GM23338 (cell line): ENCODE measurements at regions not wholly inside any gene's neighbourhood (a gene's known extent, or its start where the extent isn't known, plus 50 kb on each side); places are given as distances from the start of the nearest gene placed in this dataset.

Source experiments
- ATAC-seq: fragments of 200-7000 bp; cut with Tn5 transposase; 3 replicates; pipeline ENCODE4 v1.9.1; 2020
- DNase-seq: peaks from one replicate; pipeline ENCODE4 v3.0.0-alpha.2; 2015; ENCODE audit warnings: low spot score
- H2AFZ ChIP-seq: fragments of 200-600 bp; sonication (generic); 2 replicates; pipeline ENCODE4 v1.8.0; 2016; ENCODE audit warnings: antibody characterized with exemption, mild to moderate bottlenecking, moderate library complexity
- H3F3A ChIP-seq: fragments of 200-600 bp; sonication (generic); replicated peaks from 2 replicates; pipeline ENCODE4 v1.8.0; 2017; ENCODE audit warnings: antibody characterized with exemption, mixed run types, low read depth
- H3K27ac ChIP-seq: fragments of 200-600 bp; sonication (generic); 2 replicates; pipeline ENCODE4 v1.6.1; 2016; ENCODE audit warnings: low read depth
- H3K27me3 ChIP-seq: fragments of 200-600 bp; sonication (generic); 2 replicates; pipeline ENCODE4 v1.8.0; 2016; ENCODE audit warnings: mild to moderate bottlenecking, mixed run types, moderate library complexity; ENCODE audit not compliant: insufficient read depth
- H3K36me3 ChIP-seq: fragments of 200-600 bp; sonication (generic); 2 replicates; pipeline ENCODE4 v1.8.0; 2016; ENCODE audit warnings: mild to moderate bottlenecking; ENCODE audit not compliant: insufficient read depth
- H3K4me1 ChIP-seq: fragments of 200-600 bp; sonication (generic); 2 replicates; pipeline ENCODE4 v1.8.0; 2016; ENCODE audit warnings: mild to moderate bottlenecking, moderate library complexity; ENCODE audit not compliant: insufficient read depth
- H3K4me2 ChIP-seq: fragments of 200-600 bp; sonication (generic); 2 replicates; pipeline ENCODE4 v1.7.1; 2017; ENCODE audit warnings: mixed run types
- H3K4me3 ChIP-seq: fragments of 200-600 bp; sonication (generic); 2 replicates; pipeline ENCODE4 v1.6.1; 2016; ENCODE audit warnings: mixed run types
- H3K79me2 ChIP-seq: fragments of 200-600 bp; sonication (generic); replicated peaks from 2 replicates; pipeline ENCODE4 v1.8.0; 2017; ENCODE audit warnings: mild to moderate bottlenecking; ENCODE audit not compliant: insufficient read depth
- H3K9me2 ChIP-seq: fragments of 200-600 bp; sonication (generic); 2 replicates; pipeline ENCODE4 v1.8.0; 2017; ENCODE audit not compliant: insufficient read depth
- H4K20me1 ChIP-seq: fragments of 200-600 bp; sonication (generic); replicated peaks from 2 replicates; pipeline ENCODE4 v1.8.0; 2017; ENCODE audit warnings: mild to moderate bottlenecking; ENCODE audit not compliant: insufficient read depth
- H3K27ac Mint-ChIP-seq: 2 replicates; pipeline ENCODE4 v1.8.0; 2020; ENCODE audit warnings: inconsistent platforms, mild to moderate bottlenecking, moderate library complexity, mixed read lengths
- H3K27me3 Mint-ChIP-seq: 3 replicates; pipeline ENCODE4 v1.8.0; 2022; ENCODE audit warnings: low read depth, mild to moderate bottlenecking, moderate library complexity, mixed read lengths, inconsistent platforms; ENCODE audit not compliant: insufficient read depth, poor library complexity
- H3K36me3 Mint-ChIP-seq: 3 replicates; pipeline ENCODE4 v1.8.0; 2021; ENCODE audit warnings: low read depth, mild to moderate bottlenecking, inconsistent platforms, moderate library complexity, mixed read lengths
- H3K4me1 Mint-ChIP-seq: 3 replicates; pipeline ENCODE4 v1.8.0; 2020; ENCODE audit warnings: mild to moderate bottlenecking, inconsistent platforms, mixed read lengths
- H3K4me3 Mint-ChIP-seq: 3 replicates; pipeline ENCODE4 v1.8.0; 2021; ENCODE audit warnings: moderate library complexity, mild to moderate bottlenecking, inconsistent platforms, mixed read lengths
- H3K9me3 Mint-ChIP-seq: 3 replicates; pipeline ENCODE4 v1.8.0; 2020; ENCODE audit warnings: moderate library complexity, mild to moderate bottlenecking, inconsistent platforms, mixed read lengths
- CREB1 ChIP-seq: fragments of 250-450 bp; sonication (Bioruptor Pico); IDR thresholded peaks from 2 replicates; pipeline ENCODE4 v1.5.0; 2020; ENCODE audit warnings: low read depth, mild to moderate bottlenecking, moderate library complexity
- JUNB ChIP-seq: IDR thresholded peaks from one replicate; pipeline ENCODE4 v1.6.1; 2016; ENCODE audit warnings: antibody characterized with exemption; ENCODE audit not compliant: unreplicated experiment
- NANOG ChIP-seq: IDR thresholded peaks from 2 replicates; pipeline ENCODE4 v1.6.1; 2016; ENCODE audit warnings: antibody characterized with exemption, borderline replicate concordance
- POLR2AphosphoS5 ChIP-seq: IDR thresholded peaks from 2 replicates; pipeline ENCODE4 v1.6.1; 2016; ENCODE audit warnings: antibody characterized with exemption, low read depth
- ZNF114 ChIP-seq: fragments of 250-450 bp; sonication (Bioruptor Pico); IDR thresholded peaks from 2 replicates; pipeline ENCODE4 v1.5.0; 2020; ENCODE audit warnings: mild to moderate bottlenecking, moderate library complexity
- TF ChIP-seq, protein P1 (sequence below): IDR thresholded peaks from 2 replicates; pipeline ENCODE4 v1.6.1; 2016; ENCODE audit warnings: antibody characterized with exemption
- TF ChIP-seq, protein P2 (sequence below): fragments of 250-450 bp; sonication (Bioruptor Pico); IDR thresholded peaks from 2 replicates; pipeline ENCODE4 v1.5.0; 2020; ENCODE audit warnings: mild to moderate bottlenecking, moderate library complexity
- TF ChIP-seq, protein P3 (sequence below), 2 experiments: fragments of 200-600 bp in 1 of 2; sonication (generic) in 1 of 2; conservative IDR thresholded peaks; 2 replicates each; pipeline versions ENCODE4 v1.5.1 to v1.6.1; 2016 to 2017; ENCODE audit warnings: antibody characterized with exemption in 2 of 2, low read depth in 2 of 2, mild to moderate bottlenecking in 2 of 2, moderate library complexity in 1 of 2
- TF ChIP-seq, protein P4 (sequence below): IDR thresholded peaks from one replicate; pipeline ENCODE4 v1.6.1; 2018; ENCODE audit warnings: antibody characterized with exemption; ENCODE audit not compliant: unreplicated experiment

DNA sequence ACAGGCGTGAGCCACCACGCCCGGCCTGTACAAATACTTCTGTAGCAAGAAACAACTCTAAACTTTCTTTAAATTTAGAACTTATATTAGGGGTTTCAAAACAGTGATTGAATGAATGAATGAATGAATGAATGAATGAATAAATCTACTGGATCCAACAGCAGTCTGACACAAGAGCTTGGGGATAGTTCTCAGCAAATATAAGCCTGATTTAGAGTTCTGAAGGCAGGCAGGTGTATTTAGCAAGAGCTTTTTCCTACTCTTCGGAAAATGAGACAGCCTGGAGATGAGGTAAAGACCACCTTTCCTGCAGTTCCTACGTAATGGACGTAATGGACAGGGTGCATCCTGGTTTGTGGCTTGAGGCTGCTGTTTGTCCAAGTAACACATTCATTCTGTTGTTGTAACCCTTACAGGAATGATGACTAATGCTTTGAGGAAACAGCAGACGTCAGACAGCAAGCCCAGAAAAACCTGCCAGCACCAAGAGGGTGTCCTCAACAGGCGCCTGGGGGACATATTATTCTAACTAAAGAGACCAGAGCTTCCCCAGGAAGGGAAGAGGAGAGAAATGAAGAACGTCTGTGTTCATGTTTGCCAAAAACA, 277.4 kb upstream of the SOX5 start:
- Histone ChIP-seq H3K27me3 (no peaks in the 10 kb centered on the region), H3K79me2 (no peaks in the 10 kb centered on the region), H3K4me3 (no peak overlapping the region), H3K4me2 (no peak overlapping the region), H3K9me2 (no peaks in the 10 kb centered on the region), H4K20me1 (no peaks in the 10 kb centered on the region), H3K36me3 (no peaks in the 10 kb centered on the region), H3F3A (no peaks in the 10 kb centered on the region), H3K4me1 (peaks cover 24% of the 10 kb centered on the region), H3K27ac (no peak overlapping the region), H2AFZ (no peak overlapping the region)
- Mint-ChIP-seq H3K4me3 (no peak overlapping the region), H3K27me3 (peaks cover 2% of the 10 kb centered on the region), H3K4me1 (peaks cover 45% of the 10 kb centered on the region), H3K27ac (no peak overlapping the region), H3K9me3 (no peaks in the 10 kb centered on the region), H3K36me3 (no peaks in the 10 kb centered on the region)
- TF ChIP-seq POLR2AphosphoS5 (no peak), JUNB (no peak)
- ATAC-seq (no peak), DNase-seq (no peak)

DNA sequence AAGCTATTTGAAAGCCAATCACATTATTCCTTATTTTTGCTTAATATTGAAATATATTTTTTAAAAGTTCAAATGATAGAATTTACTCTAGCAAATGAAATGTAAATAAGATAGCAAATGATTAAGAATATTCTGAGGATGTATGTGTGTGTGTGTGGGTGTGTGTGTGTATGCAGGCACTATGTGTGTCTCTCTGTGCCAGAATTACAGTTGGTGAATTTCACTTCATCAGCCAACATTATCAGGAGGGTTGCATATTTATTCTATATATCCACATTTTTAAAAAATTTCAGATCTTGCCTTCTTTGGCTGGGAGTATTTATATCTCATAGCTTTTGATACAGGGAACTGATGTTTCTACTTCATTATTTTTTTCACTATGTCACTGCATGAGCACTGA, 274.9 kb upstream of the SOX5 start:
- peaks cover 9% of the 10 kb centered on the region; the same call in 1 of the 2 replicates for H3K4me1 ChIP-seq
- no peak overlapping the region for H3K4me2 ChIP-seq
- Mint-ChIP-seq H3K9me3 (no peaks in the 10 kb centered on the region), H3K4me3 (no peak overlapping the region), H3K27me3 (peaks cover 2% of the 10 kb centered on the region), H3K4me1 (peaks cover 27% of the 10 kb centered on the region), H3K27ac (no peak overlapping the region), H3K36me3 (no peaks in the 10 kb centered on the region)
- no peak overlapping the region for H3K27ac ChIP-seq
- no peak overlapping the region for H2AFZ ChIP-seq
- H3F3A ChIP-seq = no peaks in the 10 kb centered on the region
- no peaks in the 10 kb centered on the region for H3K27me3 ChIP-seq
- no peaks in the 10 kb centered on the region for H4K20me1 ChIP-seq
- no peaks in the 10 kb centered on the region for H3K36me3 ChIP-seq
- no peak overlapping the region for H3K4me3 ChIP-seq
- H3K9me2 ChIP-seq = no peaks in the 10 kb centered on the region
- DNase-seq (no peak), ATAC-seq (no peak)
- H3K79me2 ChIP-seq = no peaks in the 10 kb centered on the region
- TF ChIP-seq POLR2AphosphoS5 = no peak
- TF ChIP-seq NANOG = no peak
- TF ChIP-seq, protein P1, sequence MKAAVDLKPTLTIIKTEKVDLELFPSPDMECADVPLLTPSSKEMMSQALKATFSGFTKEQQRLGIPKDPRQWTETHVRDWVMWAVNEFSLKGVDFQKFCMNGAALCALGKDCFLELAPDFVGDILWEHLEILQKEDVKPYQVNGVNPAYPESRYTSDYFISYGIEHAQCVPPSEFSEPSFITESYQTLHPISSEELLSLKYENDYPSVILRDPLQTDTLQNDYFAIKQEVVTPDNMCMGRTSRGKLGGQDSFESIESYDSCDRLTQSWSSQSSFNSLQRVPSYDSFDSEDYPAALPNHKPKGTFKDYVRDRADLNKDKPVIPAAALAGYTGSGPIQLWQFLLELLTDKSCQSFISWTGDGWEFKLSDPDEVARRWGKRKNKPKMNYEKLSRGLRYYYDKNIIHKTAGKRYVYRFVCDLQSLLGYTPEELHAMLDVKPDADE = no peak
- TF ChIP-seq, protein P2, sequence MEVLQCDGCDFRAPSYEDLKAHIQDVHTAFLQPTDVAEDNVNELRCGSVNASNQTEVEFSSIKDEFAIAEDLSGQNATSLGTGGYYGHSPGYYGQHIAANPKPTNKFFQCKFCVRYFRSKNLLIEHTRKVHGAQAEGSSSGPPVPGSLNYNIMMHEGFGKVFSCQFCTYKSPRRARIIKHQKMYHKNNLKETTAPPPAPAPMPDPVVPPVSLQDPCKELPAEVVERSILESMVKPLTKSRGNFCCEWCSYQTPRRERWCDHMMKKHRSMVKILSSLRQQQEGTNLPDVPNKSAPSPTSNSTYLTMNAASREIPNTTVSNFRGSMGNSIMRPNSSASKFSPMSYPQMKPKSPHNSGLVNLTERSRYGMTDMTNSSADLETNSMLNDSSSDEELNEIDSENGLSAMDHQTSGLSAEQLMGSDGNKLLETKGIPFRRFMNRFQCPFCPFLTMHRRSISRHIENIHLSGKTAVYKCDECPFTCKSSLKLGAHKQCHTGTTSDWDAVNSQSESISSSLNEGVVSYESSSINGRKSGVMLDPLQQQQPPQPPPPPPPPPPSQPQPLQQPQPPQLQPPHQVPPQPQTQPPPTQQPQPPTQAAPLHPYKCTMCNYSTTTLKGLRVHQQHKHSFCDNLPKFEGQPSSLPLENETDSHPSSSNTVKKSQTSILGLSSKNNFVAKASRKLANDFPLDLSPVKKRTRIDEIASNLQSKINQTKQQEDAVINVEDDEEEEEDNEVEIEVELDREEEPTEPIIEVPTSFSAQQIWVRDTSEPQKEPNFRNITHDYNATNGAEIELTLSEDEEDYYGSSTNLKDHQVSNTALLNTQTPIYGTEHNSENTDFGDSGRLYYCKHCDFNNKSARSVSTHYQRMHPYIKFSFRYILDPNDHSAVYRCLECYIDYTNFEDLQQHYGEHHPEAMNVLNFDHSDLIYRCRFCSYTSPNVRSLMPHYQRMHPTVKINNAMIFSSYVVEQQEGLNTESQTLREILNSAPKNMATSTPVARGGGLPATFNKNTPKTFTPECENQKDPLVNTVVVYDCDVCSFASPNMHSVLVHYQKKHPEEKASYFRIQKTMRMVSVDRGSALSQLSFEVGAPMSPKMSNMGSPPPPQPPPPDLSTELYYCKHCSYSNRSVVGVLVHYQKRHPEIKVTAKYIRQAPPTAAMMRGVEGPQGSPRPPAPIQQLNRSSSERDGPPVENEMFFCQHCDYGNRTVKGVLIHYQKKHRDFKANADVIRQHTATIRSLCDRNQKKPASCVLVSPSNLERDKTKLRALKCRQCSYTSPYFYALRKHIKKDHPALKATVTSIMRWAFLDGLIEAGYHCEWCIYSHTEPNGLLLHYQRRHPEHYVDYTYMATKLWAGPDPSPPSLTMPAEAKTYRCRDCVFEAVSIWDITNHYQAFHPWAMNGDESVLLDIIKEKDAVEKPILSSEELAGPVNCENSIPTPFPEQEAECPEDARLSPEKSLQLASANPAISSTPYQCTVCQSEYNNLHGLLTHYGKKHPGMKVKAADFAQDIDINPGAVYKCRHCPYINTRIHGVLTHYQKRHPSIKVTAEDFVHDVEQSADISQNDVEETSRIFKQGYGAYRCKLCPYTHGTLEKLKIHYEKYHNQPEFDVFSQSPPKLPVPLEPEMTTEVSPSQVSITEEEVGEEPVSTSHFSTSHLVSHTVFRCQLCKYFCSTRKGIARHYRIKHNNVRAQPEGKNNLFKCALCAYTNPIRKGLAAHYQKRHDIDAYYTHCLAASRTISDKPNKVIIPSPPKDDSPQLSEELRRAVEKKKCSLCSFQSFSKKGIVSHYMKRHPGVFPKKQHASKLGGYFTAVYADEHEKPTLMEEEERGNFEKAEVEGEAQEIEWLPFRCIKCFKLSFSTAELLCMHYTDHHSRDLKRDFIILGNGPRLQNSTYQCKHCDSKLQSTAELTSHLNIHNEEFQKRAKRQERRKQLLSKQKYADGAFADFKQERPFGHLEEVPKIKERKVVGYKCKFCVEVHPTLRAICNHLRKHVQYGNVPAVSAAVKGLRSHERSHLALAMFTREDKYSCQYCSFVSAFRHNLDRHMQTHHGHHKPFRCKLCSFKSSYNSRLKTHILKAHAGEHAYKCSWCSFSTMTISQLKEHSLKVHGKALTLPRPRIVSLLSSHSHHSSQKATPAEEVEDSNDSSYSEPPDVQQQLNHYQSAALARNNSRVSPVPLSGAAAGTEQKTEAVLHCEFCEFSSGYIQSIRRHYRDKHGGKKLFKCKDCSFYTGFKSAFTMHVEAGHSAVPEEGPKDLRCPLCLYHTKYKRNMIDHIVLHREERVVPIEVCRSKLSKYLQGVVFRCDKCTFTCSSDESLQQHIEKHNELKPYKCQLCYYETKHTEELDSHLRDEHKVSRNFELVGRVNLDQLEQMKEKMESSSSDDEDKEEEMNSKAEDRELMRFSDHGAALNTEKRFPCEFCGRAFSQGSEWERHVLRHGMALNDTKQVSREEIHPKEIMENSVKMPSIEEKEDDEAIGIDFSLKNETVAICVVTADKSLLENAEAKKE (CRISPR knock-in tag) = no peak
- TF ChIP-seq CREB1 (CRISPR knock-in tag) = no peak
- no peak for TF ChIP-seq JUNB
- TF ChIP-seq ZNF114 = no peak
- TF ChIP-seq, protein P3, sequence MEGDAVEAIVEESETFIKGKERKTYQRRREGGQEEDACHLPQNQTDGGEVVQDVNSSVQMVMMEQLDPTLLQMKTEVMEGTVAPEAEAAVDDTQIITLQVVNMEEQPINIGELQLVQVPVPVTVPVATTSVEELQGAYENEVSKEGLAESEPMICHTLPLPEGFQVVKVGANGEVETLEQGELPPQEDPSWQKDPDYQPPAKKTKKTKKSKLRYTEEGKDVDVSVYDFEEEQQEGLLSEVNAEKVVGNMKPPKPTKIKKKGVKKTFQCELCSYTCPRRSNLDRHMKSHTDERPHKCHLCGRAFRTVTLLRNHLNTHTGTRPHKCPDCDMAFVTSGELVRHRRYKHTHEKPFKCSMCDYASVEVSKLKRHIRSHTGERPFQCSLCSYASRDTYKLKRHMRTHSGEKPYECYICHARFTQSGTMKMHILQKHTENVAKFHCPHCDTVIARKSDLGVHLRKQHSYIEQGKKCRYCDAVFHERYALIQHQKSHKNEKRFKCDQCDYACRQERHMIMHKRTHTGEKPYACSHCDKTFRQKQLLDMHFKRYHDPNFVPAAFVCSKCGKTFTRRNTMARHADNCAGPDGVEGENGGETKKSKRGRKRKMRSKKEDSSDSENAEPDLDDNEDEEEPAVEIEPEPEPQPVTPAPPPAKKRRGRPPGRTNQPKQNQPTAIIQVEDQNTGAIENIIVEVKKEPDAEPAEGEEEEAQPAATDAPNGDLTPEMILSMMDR (conservative IDR thresholded peaks at IDR 0.05; ENCODE audit: low read depth in 2 of 2) = no peak
- TF ChIP-seq, protein P4, sequence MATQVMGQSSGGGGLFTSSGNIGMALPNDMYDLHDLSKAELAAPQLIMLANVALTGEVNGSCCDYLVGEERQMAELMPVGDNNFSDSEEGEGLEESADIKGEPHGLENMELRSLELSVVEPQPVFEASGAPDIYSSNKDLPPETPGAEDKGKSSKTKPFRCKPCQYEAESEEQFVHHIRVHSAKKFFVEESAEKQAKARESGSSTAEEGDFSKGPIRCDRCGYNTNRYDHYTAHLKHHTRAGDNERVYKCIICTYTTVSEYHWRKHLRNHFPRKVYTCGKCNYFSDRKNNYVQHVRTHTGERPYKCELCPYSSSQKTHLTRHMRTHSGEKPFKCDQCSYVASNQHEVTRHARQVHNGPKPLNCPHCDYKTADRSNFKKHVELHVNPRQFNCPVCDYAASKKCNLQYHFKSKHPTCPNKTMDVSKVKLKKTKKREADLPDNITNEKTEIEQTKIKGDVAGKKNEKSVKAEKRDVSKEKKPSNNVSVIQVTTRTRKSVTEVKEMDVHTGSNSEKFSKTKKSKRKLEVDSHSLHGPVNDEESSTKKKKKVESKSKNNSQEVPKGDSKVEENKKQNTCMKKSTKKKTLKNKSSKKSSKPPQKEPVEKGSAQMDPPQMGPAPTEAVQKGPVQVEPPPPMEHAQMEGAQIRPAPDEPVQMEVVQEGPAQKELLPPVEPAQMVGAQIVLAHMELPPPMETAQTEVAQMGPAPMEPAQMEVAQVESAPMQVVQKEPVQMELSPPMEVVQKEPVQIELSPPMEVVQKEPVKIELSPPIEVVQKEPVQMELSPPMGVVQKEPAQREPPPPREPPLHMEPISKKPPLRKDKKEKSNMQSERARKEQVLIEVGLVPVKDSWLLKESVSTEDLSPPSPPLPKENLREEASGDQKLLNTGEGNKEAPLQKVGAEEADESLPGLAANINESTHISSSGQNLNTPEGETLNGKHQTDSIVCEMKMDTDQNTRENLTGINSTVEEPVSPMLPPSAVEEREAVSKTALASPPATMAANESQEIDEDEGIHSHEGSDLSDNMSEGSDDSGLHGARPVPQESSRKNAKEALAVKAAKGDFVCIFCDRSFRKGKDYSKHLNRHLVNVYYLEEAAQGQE = no peak
